Stimulated activated CD4-positive, alpha-beta T cell treated with anti-CD3 and anti-CD28 coated beads, Interleukin-2, amount 100 ng/mL, for 24 hours (primary cell): ENCODE measurements at regions not wholly inside any gene's neighbourhood (a gene's known extent, or its start where the extent isn't known, plus 50 kb on each side); places are given as distances from the start of the nearest gene placed in this dataset.

ENCODE experiments used
- DNase-seq, 2 donors: peaks; one replicate each; pipeline ENCODE4 v3.0.0-alpha.2; 2020

GRCh38 chr12:94706250-94706661 is 55.9 kb upstream of the TMCC3 start:
- DNase-seq, result peak in 1 of 2 donors; percentile 3

- DNase-seq, result no peak
Observed at GRCh38 chr12:94705676-94706075, 55.3 kb upstream of the TMCC3 start.

- no peak for DNase-seq
Observed at GRCh38 chr12:94704452-94705306, 54.3 kb upstream of the TMCC3 start.

GRCh38 chr12:94702696-94703095 is 52.3 kb upstream of the TMCC3 start:
- DNase-seq, result no peak

GRCh38 chr12:94701711-94702110 is 51.4 kb upstream of the TMCC3 start:
- no peak for DNase-seq

GRCh38 chr12:94700662-94701061 is 50.3 kb upstream of the TMCC3 start:
- no peak for DNase-seq
